ENCODE measurements at regions not wholly inside any gene's neighbourhood (a gene's known extent, or its start where the extent isn't known, plus 50 kb on each side); places are given as distances from the start of the nearest gene placed in this dataset.
"Not testable (repeated sequence)": the region's sequence is repeated elsewhere in the genome, so short reads cannot be mapped to it uniquely, and the experiment has no call there.

DNA sequence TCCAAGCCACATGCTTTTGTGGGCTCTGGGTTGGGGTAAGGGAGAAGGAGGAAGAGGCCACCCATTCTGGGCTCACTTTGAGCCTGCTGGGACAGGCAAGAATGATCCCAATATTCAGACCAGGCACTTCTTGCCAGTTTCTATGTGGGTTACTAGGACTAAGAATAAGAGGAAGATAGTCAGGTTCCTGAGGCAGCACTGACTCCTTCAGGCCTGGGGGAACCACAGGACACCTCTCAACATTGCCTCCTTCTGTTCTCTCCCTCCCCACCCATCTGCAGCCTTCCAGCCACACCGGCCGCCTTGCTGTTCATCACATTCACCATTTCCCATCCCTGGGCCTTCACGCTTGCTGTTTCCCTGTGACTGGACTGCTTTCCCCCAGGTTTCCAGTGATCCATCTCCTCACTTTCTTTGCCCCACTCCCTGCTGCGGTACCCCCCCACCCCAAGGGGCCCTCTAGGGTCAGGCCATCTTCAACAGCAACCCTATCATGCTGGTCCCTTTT is 69.2 kb upstream of the SIRPA start:
- DNase-seq (ENCODE audit: low read depth), result no peak

DNA sequence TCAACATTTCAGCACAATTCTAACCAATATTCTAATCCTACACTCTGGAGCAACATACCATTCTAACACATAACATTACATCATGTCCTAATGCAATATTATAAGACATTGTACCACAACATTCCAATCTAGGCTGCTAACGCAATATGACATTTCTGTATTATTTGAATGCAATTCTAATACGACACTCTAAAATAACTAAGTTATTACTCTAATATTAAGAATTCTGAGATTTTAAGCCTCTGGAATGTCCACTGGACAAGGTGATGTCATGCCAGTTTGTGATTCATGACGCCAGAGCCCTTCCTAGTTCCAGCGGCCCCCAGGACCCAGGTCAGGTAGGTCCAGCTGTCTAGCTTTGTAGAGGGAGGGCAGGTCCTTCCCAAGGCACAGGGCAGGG is 69.7 kb upstream of the SIRPA start:
- DNase-seq (ENCODE audit: low read depth), result no peak

DNA sequence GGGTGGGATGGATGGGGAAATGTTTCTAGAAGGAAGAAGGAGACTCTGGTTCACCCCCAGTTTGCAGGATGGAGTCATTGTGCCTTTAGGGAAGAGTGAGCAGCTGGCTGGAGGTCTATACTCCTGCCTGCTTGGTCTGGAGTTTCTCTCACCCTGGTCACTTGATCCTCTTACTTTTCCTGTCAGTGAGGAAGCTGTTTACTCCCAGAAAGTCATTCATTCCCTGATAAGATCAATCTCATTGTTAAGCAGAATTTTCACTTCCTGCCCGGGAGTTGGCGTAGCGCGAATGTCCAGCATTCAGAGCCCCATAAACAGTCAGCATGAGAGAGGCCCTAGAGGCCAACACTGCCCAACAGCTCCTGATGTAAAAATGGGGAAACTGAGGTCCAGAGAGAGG is 70.4 kb upstream of the SIRPA start:
- no peak for DNase-seq (ENCODE audit: low read depth)

DNA sequence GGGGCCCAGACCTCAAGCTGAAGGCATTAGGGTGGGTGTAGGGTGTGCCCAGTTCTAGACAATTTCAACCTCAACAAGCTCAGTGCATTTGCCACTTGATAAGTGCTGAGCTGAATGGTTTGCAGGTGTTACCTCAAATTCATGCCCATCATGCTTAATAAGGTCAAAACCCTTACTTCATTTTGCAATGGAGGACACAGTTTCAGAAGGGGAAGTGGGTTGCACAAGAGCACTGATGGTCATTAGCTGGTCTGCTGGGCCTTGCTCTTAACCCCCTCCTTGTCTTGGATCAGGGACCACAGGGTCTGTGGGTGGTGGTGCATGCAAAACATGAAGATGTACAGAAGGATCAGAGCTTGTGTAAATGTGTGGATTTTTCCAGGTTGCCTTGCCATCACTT is 71.0 kb upstream of the SIRPA start:
- no peak for DNase-seq (ENCODE audit: low read depth)

DNA sequence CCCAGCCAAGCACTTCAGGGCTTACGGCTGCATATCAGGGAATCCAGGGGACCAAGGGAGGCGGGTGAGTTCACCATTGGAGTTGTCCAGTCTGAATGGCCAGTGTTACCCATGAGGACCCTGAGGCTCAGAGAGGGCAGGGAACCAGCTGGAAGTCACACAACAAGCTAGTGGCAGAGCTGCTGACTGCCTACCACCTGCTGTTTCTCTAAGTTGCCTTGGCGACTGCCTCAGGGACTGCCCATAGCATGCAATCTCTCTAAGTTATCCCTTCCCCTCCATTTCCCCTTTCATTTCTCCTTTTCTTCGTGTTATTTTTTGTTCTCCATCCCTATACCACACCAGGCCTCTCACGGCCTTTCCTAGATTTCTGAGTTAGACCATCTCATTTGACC is 71.8 kb upstream of the SIRPA start:
- DNase-seq (ENCODE audit: low read depth), result no peak

DNA sequence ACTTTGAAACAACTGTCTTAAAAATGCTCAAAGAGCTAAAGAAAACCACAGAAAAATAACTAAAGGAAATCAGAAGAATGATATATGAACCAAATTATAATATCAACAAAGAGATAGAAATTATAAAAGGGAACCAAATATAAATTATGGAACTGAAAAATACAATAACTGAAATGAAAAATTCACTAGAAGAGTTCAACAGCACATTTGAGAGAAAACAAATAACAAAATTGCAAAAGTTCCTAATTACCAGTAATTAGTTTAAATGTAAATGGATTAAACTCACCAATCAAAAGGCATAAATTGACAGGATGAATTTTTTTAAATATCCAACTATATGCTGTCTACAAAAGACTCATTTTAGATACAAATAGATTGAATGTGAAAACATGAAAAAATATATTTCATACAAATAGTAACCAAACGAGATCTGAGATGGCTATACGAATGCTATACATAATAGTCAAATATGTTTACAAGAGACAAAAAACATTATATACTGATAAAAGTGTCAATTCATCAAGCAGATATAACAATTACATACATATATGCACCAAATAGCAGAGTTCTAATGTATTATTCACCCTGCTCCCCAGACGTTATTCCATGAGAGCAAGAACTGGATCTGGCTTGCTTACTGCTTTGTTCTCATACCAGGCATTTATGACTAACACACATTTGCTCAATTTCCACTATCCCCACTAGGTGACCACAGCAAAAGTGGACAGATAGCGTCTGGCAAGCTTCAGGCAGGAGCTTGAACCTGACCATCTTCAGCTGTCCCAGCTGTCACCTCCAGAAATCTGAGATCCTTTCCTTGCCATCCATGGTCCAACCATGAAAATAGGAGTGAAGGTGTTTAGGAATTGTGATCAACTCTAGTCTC is 72.4 kb upstream of the SIRPA start:
- no peak for DNase-seq (ENCODE audit: low read depth)

DNA sequence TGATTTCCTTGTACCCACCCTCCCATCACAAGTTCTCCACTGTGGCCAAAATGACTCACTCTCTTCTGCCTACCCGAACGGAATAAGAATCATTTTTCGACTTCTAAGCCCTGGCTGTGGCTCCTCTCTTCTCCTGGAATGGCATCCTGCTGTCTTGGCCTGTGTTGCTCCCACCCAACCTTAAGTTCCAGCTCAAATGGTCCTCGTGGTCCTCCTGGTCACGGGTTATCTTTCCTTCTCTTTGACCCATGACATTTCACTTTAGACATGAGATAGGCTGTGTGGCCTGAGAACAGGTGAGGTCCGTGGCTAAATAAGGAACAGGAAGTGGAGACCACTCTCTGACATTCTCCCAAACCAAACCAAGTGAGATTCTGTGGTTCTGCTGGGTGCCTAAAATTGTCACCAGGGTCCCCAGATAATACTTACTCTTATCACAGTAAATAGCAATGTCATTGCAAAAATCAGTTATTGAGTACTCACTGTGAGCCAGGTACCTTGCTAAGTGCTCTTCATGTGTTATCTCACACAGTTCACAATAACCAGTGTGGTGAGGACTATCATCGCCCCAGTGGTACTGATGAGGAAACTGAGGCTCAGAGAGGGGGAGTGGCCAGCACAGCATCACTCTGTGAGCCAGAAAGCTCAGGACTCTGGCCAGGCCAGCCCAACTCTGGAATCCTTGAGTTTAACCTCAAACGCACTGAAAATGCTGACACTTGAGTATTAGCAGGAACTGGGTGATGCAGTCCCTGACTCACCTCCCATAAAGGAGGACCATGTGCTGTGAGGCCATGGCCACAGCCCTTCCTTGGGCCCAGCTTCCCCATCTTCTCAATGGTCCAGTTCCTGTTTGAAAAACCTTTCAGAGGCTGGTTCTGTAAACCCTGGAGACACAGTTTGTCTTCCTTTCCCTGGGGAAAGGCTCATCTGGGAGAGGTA is 74.8 kb upstream of the SIRPA start:
- DNase-seq (ENCODE audit: low read depth), result no peak

DNA sequence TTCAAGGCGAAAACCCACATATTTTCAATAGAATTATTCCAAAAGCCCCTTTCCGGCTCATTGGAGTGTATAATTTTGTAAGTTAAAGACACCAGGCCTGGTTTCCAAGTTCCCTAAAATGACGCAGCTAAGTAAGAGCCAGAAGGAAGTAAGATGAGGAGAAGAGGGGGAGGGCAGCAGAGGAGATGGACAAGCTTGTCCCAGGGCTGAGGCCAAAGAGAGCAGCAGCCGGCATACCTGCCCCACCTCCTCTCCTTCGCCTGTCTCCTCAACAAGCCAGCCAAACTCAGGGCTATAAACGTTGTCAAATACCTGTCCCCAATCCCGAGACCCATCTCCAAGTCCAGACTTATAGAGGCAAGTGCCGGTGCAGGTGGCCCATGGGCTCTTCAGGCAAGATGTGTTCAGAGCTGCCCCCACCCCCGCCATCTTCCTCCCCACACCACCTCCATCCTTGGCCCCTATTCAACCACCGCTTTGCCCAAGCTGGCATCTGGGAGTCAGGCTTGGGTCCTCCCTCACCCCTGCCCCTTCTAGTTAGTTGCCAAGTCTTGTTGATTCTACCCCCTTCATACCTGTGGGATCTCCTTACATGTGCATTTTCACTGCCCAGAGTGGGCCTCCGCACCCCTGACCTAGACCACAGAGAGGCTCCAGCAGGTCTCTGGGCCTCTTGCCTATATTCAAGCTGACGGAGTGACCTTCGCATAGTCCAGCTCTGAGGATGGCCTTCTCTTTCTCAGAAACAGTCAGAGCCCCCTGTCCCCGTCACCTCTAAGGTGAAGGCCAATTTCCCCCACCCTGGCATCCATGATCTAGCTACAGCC is 75.7 kb upstream of the SIRPA start:
- no peak for DNase-seq (ENCODE audit: low read depth)

DNA sequence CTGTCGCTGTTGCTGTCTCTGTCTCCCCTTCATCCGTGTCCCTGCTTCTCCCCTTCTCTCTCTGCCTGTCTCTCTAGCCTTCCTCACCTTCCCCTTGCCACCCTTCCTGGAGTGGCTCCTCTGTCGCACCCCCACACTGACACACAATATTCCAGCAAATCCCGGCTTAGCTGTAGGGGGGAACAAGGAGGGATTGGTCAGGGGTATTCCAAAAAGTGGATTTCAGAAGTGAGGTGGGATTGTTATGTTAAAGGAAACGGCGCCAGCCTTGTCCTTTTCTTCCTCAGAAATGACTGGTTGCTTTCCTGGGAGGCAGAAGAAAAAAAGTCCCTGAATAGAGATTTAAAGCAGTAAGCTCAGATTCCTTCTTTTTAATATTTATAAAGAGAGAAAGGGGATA is 76.3 kb upstream of the SIRPA start:
- no peak for DNase-seq (ENCODE audit: low read depth)

DNA sequence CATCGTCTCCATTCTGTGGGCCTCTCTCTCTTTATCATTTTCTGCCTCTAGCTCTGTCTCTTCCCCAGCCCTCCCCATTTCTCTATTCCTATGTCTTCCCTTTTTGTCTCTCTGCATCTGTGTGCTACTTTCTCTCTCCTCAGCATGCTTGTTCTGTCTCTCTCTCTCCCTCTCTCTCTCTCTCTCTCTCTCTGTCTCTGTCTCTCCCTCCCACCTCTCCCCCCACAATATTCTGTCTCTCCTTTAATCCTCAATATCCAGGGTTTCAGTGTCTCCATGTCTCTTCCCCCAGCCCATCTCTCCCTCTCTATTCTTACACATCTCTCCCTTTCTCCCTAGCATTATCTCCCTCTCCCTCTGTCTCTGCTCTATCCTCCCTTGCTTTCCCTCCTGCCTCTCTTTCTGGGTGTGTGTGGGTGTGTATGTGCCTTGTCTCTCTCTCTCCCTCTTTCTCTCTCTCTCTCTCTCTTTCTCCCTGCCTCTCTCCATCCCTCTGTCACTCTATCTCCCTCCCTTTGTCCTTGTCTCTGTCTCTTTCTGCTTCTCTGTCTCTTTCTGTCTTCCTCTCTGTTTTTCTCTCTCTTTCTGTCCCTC is 76.9 kb upstream of the SIRPA start:
- no peak for DNase-seq (ENCODE audit: low read depth)

DNA sequence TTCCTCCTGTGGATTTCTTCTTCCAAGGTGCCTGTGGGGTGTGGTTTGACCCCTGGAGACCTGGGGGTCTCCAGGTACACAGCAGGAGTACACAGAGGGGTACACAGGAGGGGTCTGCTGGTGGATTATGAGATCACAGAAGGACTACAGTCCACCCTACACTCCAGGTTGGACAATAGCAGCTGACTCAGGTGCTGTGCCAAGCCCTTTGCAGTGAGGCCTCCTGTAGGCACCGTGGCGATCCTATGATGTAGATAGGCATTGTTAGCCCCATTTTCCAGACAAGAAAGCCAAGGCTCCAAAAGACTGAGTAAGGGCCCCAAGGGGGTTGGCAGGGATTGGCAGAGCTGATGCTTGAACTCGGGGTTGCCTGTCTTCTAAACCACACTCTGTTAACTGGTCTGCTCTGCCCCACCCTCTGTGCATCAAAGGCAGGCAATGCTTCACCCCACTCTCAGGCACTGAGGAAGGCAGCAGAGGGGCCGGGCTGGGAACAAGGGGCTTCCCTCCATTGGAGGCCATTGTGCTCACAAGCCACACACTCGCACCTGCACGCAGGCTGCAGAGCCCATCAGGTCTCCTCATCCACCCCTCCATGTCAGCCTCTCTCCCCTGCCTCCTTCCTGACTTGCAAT is 77.5 kb upstream of the SIRPA start:
- no peak for DNase-seq (ENCODE audit: low read depth)

DNA sequence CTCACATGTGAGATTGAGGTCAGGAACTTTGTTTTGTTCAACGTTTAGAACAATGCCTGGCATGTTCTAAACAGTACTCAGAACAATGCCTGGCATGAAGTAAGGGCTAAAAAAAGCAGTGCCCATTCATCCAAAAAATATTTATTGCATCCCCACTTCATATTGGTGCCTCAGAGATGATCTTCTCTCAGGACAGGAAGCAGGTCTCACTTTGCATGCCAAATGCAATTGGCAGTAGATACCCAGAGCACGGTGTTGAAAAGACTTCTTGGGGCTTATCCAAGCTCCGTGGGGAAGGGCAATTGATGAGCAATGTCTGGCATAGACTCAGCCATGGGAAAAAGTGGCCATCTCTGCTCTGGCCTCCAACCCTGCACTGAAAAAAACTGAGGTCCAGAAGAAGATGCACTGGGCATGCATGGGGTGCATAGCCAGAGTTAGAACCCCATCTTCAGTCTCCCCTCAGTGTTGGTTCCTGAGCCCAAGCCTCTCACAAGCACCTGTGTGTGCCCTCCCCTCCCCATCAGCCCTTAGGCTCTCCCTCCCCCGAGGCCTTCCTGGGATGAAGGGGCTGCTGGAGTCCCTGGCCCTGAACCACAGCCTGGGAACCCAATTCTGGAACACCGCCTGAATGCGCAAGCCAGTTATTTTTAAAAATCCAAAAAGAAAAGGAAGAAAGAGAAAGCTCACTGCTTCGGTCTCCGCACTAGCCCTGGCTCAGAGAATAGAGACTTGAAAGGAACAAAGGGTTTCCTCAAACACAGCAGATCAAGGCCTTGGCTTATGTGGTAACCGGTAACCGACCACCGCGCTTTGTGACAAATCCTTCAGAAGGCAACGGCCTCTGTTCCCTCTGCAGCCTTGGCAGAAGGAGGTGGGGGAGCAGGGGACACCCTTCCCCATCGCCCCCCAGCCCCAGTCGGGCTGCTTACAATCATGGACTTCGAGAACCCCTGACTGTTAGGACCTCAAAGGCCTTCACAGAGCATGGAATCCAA is 78.5 kb upstream of the SIRPA start:
- no peak for DNase-seq (ENCODE audit: low read depth)

DNA sequence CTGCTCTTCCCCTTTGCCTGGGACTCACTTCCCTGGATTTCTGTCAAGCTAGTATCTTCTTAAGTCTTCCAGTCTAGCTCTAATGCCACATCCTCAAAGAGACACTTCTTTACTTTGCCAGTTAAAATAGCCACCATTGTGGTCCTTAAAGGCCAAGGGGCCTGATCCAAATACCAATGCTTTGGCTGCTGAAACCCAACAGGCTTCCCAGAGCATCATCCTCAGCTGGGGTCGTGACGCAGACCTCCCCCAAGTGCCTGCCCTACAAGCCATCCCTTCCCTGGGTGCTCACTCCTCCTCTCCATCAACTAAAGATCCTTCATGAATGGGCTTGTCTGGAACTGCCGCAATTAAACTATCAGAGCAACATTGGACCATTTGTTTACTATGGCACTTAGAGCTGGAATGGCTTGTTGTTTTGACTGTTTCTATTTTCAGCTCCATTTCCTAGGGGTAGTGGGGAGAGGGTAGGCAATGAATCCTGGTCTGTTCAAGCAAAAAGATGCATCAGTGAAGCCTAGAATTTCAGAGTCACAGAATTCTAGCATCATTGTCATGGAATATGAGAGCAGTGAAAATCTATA is 79.6 kb upstream of the SIRPA start:
- no peak for DNase-seq (ENCODE audit: low read depth)

DNA sequence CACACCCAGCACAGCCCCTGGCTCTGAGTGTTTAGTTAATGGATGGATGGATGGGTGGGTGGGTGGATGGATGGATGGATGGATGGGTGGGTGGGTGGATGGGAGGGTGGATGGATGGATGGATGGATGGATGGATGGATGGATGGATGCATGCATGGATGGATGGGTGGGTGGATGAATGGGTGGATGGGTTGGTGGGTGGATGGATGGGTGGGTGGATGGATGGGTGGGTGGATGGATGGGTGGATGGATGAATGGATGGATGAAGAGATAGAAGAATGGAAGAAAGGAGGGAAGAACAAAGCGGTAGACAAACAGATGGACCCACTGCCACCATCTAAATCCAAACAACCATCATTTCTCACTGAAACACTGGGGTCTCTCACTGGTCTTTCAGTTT is 80.3 kb upstream of the SIRPA start:
- not testable (repeated sequence) for DNase-seq (ENCODE audit: low read depth)

DNA sequence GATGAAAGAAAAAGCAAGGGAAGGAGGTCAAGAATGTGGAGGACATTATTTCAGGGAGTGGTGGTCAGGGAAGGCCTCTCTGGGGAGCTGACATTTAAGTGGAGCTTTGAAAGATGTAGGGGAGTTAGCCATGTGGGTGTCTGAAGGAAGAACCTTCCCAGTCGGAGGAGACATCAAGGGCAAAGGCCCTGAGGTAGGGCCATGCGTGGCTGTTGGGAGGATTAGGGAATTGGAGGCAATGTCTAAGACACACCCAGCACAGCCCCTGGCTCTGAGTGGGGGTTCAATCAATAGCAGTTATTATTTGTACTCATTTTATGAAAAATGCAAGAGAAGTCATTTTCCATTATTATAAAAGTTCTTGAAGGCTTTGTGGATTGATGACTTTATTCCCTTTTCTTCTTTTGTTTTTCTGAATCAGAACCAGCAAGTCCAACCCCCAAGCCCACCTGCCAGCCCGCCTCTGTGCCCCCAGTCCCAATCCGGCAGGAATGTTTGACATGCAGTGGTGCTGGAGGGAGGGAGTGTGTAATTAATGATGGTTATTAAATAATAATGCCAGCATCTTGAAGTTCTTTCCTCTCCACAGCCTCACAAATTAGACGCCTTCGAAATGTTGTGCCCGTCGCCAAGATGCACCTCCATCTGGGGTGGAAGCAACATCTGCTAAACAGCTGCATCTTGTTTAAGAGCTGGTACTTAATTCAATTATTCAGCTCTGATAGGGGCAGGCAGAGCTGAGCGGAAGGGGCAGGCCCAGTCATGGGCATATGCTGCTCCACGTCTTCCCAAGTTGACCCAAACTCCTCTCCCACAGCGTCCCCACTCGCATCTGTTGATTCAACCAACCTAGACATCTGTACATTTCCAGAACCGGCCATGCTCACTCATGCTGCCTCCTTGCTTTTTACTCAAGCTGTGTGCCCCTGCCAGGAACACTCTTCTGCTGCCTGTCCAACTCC is 81.3 kb upstream of the SIRPA start:
- no peak for DNase-seq (ENCODE audit: low read depth)

DNA sequence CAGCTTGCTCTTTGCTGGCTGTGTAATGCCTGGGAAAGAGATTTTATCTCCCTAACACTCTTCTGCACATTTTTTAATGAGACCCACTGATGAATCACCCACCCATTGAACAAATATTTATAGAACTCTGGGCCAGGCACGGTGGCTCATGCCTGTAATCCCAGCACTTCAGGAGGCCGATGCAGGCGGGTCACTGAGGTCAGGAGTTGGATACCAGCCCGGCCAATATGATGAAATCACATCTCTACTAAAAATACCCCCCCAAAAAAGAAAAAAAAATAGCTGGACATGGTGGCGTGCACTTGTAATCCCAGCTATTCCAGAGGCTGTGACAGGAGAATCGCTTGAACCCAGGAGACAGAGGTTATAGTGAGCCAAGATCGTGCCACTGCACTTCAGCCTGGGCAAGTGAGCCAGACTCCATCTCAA is 82.1 kb upstream of the SIRPA start:
- DNase-seq (ENCODE audit: low read depth), result no peak

DNA sequence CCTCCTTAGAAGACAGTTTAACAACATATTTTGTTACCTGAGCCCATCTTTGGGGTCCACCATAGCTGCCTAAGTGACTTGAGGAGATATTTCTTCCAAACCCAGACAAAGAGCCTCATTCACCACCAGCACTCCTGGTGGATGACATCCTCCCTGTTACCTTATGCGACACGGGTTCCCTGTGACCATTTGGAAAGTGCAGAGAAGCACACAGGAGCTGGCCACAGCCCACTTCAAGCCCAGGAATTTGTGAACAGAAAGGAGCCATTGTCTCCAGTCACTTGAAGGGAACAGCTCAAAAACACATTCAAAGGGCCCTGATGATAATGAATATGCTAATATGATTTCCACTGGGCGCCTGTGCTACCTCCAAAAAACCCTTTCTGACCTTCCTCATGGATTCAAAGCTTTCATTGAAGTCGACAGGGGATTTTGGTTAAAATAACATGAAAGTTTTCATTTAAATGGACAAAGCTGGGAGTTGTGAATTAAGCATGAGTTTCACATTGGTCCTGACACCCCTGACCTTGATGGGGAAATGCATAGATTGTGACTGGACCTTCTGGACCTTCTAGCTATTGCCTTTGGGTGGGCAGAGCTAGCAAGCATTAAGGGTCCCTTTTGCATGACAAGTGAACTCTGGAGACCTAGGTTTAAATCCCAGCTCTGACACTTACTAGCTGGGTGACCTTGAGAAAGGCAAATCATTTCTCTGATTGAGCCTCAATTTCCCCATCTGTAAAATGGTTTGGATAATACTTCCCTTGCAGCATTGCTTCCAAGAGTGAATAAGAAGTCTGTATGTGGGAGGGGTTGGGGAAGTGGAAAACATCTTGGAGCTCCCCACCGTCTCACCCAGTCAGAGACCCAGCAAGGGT is 83.3 kb upstream of the SIRPA start:
- no peak for DNase-seq (ENCODE audit: low read depth)

Data from stimulated activated CD8-positive, alpha-beta memory T cell treated with anti-CD3 and anti-CD28 coated beads, Interleukin-4, amount 100 ng/mL, for 24 hours (primary cell).